Testis (tissue), 2 donors: ENCODE measurements at regions not wholly inside any gene's neighbourhood (a gene's known extent, or its start where the extent isn't known, plus 50 kb on each side); places are given as distances from the start of the nearest gene placed in this dataset.
A peak's percentile ranks its signal among the peaks of the same experiment; 100 is the strongest.
"Not testable (repeated sequence)": the region's sequence is repeated elsewhere in the genome, so short reads cannot be mapped to it uniquely, and the experiment has no call there.

Experiments used
- DNase-seq: peaks from one replicate; pipeline ENCODE4 v3.0.0-alpha.2; 2019
- H3K27ac ChIP-seq, 2 donors: fragments of 200-600 bp; sonication (generic); one replicate each; pipeline ENCODE4 v1.5.1; 2019
- H3K27me3 ChIP-seq: fragments of 200-600 bp; sonication (generic); one replicate; pipeline ENCODE4 v1.5.1; 2019
- H3K36me3 ChIP-seq: fragments of 200-600 bp; sonication (generic); one replicate; pipeline ENCODE4 v1.5.1; 2017; ENCODE audit warnings: low read depth; ENCODE audit errors: missing control alignments
- H3K4me1 ChIP-seq: fragments of 200-600 bp; sonication (generic); one replicate; pipeline ENCODE4 v1.5.1; 2019
- H3K4me3 ChIP-seq, 2 donors: fragments of 200-600 bp; sonication (generic); one replicate each; pipeline ENCODE4 v1.5.1; 2017 to 2019
- H3K9me3 ChIP-seq: fragments of 200-600 bp; sonication (generic); one replicate; pipeline ENCODE4 v1.5.1; 2017
- POLR2A ChIP-seq: fragments of 450-650 bp; IDR thresholded peaks from one replicate; pipeline ENCODE4 v1.6.1; 2017; ENCODE audit warnings: antibody characterized with exemption, mild to moderate bottlenecking, moderate library complexity
- WGBS, 2 donors: methylation state at CpG; one replicate each; pipeline ENCODE4 v1.1.5; 2018; 5-methylcytosine and 5-hydroxymethylcytosine counted together
- intact Hi-C: fragments of 100-400 bp; cut with DNase I; formaldehyde crosslinking; loops from one replicate; pipeline ENCODE4 v1.15.1; 2023; ENCODE audit warnings: low total_unique reads
- TF ChIP-seq, protein P1 (sequence below), 3 experiments: fragments of 450-650 bp in 2 of 3; fragments of 200-600 bp in 1 of 3; sonication (generic) in 1 of 3; IDR thresholded peaks; one replicate each; pipeline ENCODE4 v1.5.1; 2016 to 2019; ENCODE audit warnings: antibody characterized with exemption in 3 of 3, mild to moderate bottlenecking in 2 of 3, moderate library complexity in 1 of 3

- H3K36me3 ChIP-seq, result no peaks in the 10 kb centered on the region
- no peak overlapping the region for H3K27ac ChIP-seq
- WGBS, 2 donors, result 75 to 83% methylated on average over 1 of the region's 1 CpG
- no peak for DNase-seq
- no peaks in the 10 kb centered on the region for H3K9me3 ChIP-seq
- no peak for TF ChIP-seq POLR2A
- TF ChIP-seq, protein P1, sequence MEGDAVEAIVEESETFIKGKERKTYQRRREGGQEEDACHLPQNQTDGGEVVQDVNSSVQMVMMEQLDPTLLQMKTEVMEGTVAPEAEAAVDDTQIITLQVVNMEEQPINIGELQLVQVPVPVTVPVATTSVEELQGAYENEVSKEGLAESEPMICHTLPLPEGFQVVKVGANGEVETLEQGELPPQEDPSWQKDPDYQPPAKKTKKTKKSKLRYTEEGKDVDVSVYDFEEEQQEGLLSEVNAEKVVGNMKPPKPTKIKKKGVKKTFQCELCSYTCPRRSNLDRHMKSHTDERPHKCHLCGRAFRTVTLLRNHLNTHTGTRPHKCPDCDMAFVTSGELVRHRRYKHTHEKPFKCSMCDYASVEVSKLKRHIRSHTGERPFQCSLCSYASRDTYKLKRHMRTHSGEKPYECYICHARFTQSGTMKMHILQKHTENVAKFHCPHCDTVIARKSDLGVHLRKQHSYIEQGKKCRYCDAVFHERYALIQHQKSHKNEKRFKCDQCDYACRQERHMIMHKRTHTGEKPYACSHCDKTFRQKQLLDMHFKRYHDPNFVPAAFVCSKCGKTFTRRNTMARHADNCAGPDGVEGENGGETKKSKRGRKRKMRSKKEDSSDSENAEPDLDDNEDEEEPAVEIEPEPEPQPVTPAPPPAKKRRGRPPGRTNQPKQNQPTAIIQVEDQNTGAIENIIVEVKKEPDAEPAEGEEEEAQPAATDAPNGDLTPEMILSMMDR (IDR thresholded peaks at IDR 0.05), result no peak
- H3K4me3 ChIP-seq, result no peak overlapping the region
- no peaks in the 10 kb centered on the region for H3K27me3 ChIP-seq
- intact Hi-C loops, result no loop called here
- H3K4me1 ChIP-seq, result no peaks in the 10 kb centered on the region
Observed at GRCh38 chr4:160546201-160546600, 1443.3 kb downstream of the RAPGEF2 start.

- H3K36me3 ChIP-seq, H3K9me3 ChIP-seq, DNase-seq, H3K27ac ChIP-seq, H3K27me3 ChIP-seq, intact Hi-C loops, H3K4me1 ChIP-seq: not testable (repeated sequence)
- H3K4me3 ChIP-seq, result peak overlapping the region in 1 of 2 donors; percentile 31
- WGBS, 2 donors, result 69 to 86% methylated on average over 6 to 27 of the region's 32 CpGs
Observed at GRCh38 chr4:160549951-160550519, 1447.2 kb downstream of the RAPGEF2 start.

DNA sequence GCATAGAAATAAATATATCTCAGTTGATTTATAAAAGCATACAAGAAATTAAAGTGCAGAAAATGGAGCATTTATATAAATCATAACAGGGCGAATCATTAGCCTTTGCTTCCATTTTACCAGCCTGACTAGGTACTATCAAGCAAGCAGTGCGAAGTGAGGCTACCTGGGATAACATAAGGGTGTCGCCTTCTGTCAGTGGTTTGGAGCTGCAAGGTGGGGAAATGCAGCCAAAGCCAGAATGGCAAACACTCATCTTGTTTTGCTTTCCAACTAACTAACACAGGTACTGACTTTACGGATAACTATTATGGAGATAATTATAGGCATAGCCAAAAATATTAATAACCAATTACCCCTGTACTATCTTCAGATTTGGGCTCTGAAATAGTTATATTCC is 1459.8 kb downstream of the RAPGEF2 start:
- no peak for TF ChIP-seq POLR2A
- TF ChIP-seq, protein P1 (IDR thresholded peaks at IDR 0.05), result no peak
- H3K4me1 ChIP-seq, result no peaks in the 10 kb centered on the region
- no peak overlapping the region for H3K27ac ChIP-seq
- no peaks in the 10 kb centered on the region for H3K9me3 ChIP-seq
- intact Hi-C loops, result no loop called here
- H3K36me3 ChIP-seq, result no peaks in the 10 kb centered on the region
- whole genome bisulfite sequencing, 2 donors, result 77 to 87% methylated on average over 4 of the region's 4 CpGs
- DNase-seq, result no peak
- H3K4me3 ChIP-seq, result no peak overlapping the region
- no peaks in the 10 kb centered on the region for H3K27me3 ChIP-seq

DNA sequence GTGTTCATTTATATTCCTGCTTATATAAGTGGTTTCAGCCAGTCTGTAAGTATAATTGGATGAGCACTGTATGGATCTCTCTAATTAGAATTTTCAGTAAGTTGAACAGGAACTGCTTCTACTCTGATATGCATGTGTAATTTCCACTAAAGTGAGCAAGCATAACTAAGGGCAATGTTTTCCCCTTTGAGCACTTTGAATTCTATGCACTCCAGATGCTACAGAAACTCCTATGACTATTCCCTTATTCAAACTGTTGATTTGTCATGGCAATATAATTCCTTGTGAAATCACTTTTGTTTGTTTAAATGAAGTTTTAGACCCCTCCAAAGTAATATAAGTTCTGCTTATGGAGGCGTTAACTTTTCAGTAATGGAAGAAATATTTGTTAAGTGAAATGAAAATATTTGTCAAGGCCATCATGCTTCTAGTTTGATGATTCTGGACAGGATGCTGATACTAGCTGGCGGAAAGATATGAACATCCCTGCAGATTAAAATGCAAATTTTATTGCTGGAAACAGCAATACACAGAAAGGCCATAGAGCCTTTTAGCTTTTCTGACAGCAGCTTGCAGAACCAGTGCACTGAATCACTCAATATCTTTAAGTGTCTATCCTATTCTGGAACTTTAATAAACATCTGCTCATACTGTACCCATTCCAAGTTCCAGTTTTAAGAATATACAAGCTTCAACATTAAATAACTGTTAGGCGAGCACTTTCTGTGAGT is 1460.8 kb downstream of the RAPGEF2 start:
- Histone ChIP-seq H3K27ac (no peak overlapping the region), H3K9me3 (no peaks in the 10 kb centered on the region), H3K4me1 (no peaks in the 10 kb centered on the region), H3K4me3 (no peak overlapping the region), H3K36me3 (no peaks in the 10 kb centered on the region), H3K27me3 (no peaks in the 10 kb centered on the region)
- intact Hi-C loops, result no loop called here
- DNase-seq, result no peak
- WGBS, 2 donors, result 49 to 64% methylated on average over 3 of the region's 3 CpGs
- TF ChIP-seq POLR2A, result no peak
- TF ChIP-seq, protein P1 (IDR thresholded peaks at IDR 0.05), result no peak

DNA sequence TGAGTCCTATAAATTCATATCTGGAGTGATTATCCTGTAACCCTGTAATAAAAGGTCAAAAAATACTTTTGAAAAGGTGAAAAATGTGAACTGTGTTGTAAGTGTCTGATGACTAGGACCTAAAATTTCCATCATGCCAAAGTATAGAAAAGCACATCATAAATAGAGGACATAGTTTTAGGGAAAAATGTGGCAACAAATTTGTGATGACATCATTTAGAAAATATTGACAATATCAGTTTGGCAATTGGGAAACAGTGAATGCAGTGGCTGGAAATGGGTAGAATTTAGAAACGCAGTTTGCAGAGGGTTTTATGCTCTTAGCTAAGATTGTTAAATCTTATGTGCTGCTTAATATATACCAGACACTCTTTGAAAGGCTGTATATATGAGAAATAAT is 1464.8 kb downstream of the RAPGEF2 start:
- Histone ChIP-seq H3K27me3 (no peaks in the 10 kb centered on the region), H3K36me3 (no peaks in the 10 kb centered on the region), H3K4me1 (no peaks in the 10 kb centered on the region), H3K9me3 (no peaks in the 10 kb centered on the region), H3K4me3 (no peak overlapping the region), H3K27ac (no peak overlapping the region)
- WGBS, 2 donors, result 96 to 100% methylated on average over 1 of the region's 1 CpG
- no peak for DNase-seq
- intact Hi-C loops, result no loop called here
- TF ChIP-seq, protein P1 (IDR thresholded peaks at IDR 0.05), result no peak
- TF ChIP-seq POLR2A, result no peak
